GM12892 (cell line): ENCODE measurements at regions not wholly inside any gene's neighbourhood (a gene's known extent, or its start where the extent isn't known, plus 50 kb on each side); places are given as distances from the start of the nearest gene placed in this dataset.

Source experiments
- POLR2A ChIP-seq: IDR thresholded peaks from 2 replicates; pipeline ENCODE4 v1.6.1; 2011; ENCODE audit warnings: low read depth, low read length, control low read depth
- POLR2AphosphoS5 ChIP-seq: IDR thresholded peaks from 2 replicates; pipeline ENCODE4 v1.6.1; 2011; ENCODE audit warnings: low read depth, low read length, control low read depth
- TAF1 ChIP-seq: IDR thresholded peaks from 2 replicates; pipeline ENCODE4 v1.6.1; 2011; ENCODE audit warnings: low read depth, mild to moderate bottlenecking, control low read depth, low read length, borderline replicate concordance

GRCh38 chr3:25872200-25872877 lies 82.4 kb downstream of the OXSM start:
- TF ChIP-seq POLR2A (no peak), TAF1 (no peak), POLR2AphosphoS5 (no peak)
